H1 (cell line): ENCODE measurements at regions not wholly inside any gene's neighbourhood (a gene's known extent, or its start where the extent isn't known, plus 50 kb on each side); places are given as distances from the start of the nearest gene placed in this dataset.

Experiments used
- CTCF ChIA-PET: fragments of 300-600 bp; sonication (Branson Sonifier 250); formaldehyde crosslinking; loops from one replicate; lab custom pipeline; 2021; ENCODE audit not compliant: partially characterized antibody; lab: Charles Lee
- POLR2A ChIA-PET: fragments of 300-600 bp; sonication (Branson Sonifier 250); formaldehyde crosslinking; loops from one replicate; lab custom pipeline; 2021; ENCODE audit warnings: inconsistent platforms; ENCODE audit not compliant: partially characterized antibody; lab: Charles Lee
- DNase-seq, 2 experiments: peaks; one replicate each; pipeline versions ENCODE4 v3.0.0 to v3.0.0-alpha.2; 2010 to 2022; ENCODE audit warnings: low spot score in 2 of 2, low read depth in 1 of 2, mixed read lengths in 1 of 2
- FAIRE-seq: peaks from 2 replicates; lab custom pipeline; 2011; peaks lifted over from hg19 to GRCh38; lab: Jason Lieb, UNC
- H2AFZ ChIP-seq: 2 replicates; pipeline ENCODE4 v1.8.1; 2012; ENCODE audit warnings: low read length, inconsistent platforms
- H2AK5ac ChIP-seq: 2 replicates; pipeline ENCODE4 v1.6.1; 2013; ENCODE audit warnings: low read depth, low read length
- H2BK120ac ChIP-seq: replicated peaks from 2 replicates; pipeline ENCODE3; 2013; ENCODE audit warnings: low read depth, low read length, inconsistent platforms
- H2BK12ac ChIP-seq: 2 replicates; pipeline ENCODE4 v1.6.1; 2013; ENCODE audit warnings: low read depth, low read length
- H2BK15ac ChIP-seq: 2 replicates; pipeline ENCODE4 v1.6.1; 2013; ENCODE audit warnings: low read length
- H2BK20ac ChIP-seq: 2 replicates; pipeline ENCODE4 v1.6.1; 2013; ENCODE audit warnings: low read length
- H2BK5ac ChIP-seq: 2 replicates; pipeline ENCODE4 v1.6.1; 2013; ENCODE audit warnings: low read depth, low read length
- H3K14ac ChIP-seq: 2 replicates; pipeline ENCODE4 v1.6.1; 2013; ENCODE audit warnings: inconsistent platforms; ENCODE audit not compliant: insufficient read length
- H3K18ac ChIP-seq: 2 replicates; pipeline ENCODE4 v1.6.1; 2013; ENCODE audit warnings: low read length; ENCODE audit errors: extremely low read depth
- H3K23ac ChIP-seq: 2 replicates; pipeline ENCODE4 v1.6.1; 2013; ENCODE audit warnings: inconsistent platforms; ENCODE audit not compliant: insufficient read length
- H3K23me2 ChIP-seq: 2 replicates; pipeline ENCODE4 v1.6.1; 2013; ENCODE audit warnings: low read depth, low read length
- H3K27ac ChIP-seq: 2 replicates; pipeline ENCODE4 v1.6.1; 2011; ENCODE audit warnings: low read depth, low read length, inconsistent platforms
- H3K27me3 ChIP-seq, 4 experiments: replicated peaks in 1 of 4; 1 replicate in 1 of 4; 2 replicates in 3 of 4; pipeline versions ENCODE4 v1.6.1 to v1.8.1; 2011 to 2013; ENCODE audit warnings: low read length in 3 of 4, mild to moderate bottlenecking in 3 of 4, inconsistent platforms in 2 of 4, mixed read lengths in 2 of 4, moderate library complexity in 1 of 4; ENCODE audit not compliant: control insufficient read depth in 3 of 4, insufficient read depth in 3 of 4; ENCODE audit errors: extremely low read depth in 1 of 4
- H3K36me3 ChIP-seq, 4 experiments: 2 replicates each; pipeline versions ENCODE4 v1.6.1 to v1.8.1; 2011 to 2013; ENCODE audit warnings: mild to moderate bottlenecking in 4 of 4, low read length in 3 of 4, moderate library complexity in 2 of 4, control low read depth in 1 of 4, inconsistent platforms in 1 of 4; ENCODE audit not compliant: insufficient read depth in 4 of 4, control insufficient read depth in 2 of 4
- H3K4ac ChIP-seq: replicated peaks from 2 replicates; pipeline ENCODE3; 2013; ENCODE audit warnings: low read length, low read depth, mixed read lengths, inconsistent platforms; ENCODE audit not compliant: insufficient read length
- H3K4me1 ChIP-seq, 4 experiments: replicated peaks in 1 of 4; 1 replicate in 1 of 4; 2 replicates in 3 of 4; pipeline versions ENCODE4 v1.6.1 to v1.8.1; 2011 to 2013; ENCODE audit warnings: low read length in 3 of 4, inconsistent platforms in 2 of 4, mixed read lengths in 1 of 4; ENCODE audit not compliant: insufficient read depth in 4 of 4, control insufficient read depth in 3 of 4
- H3K4me2 ChIP-seq, 2 experiments: 2 replicates each; pipeline versions ENCODE4 v1.6.1 to v1.8.1; 2011 to 2013; ENCODE audit warnings: low read depth in 2 of 2, low read length in 2 of 2, control low read depth in 1 of 2, inconsistent platforms in 1 of 2, mild to moderate bottlenecking in 1 of 2; ENCODE audit not compliant: insufficient read depth in 1 of 2
- H3K4me3 ChIP-seq, 4 experiments: fragments of 200-600, 300-600 bp in 1 of 4; sonication (generic), shearing (Covaris generic), sonication (Bioruptor Twin) in 1 of 4; 2 replicates each; pipeline versions ENCODE4 v1.5.1 to v1.8.1; 2011 to 2016; ENCODE audit warnings: low read length in 4 of 4, low read depth in 3 of 4, control low read depth in 2 of 4, inconsistent platforms in 2 of 4, mild to moderate bottlenecking in 2 of 4, mixed read lengths in 1 of 4, moderate library complexity in 1 of 4; ENCODE audit not compliant: insufficient read depth in 2 of 4; ENCODE audit errors: extremely low read depth in 1 of 4
- H3K56ac ChIP-seq: replicated peaks from 2 replicates; pipeline ENCODE3; 2013; ENCODE audit warnings: low read depth, mild to moderate bottlenecking, mixed read lengths, low read length, inconsistent platforms; ENCODE audit not compliant: insufficient read length
- H3K79me1 ChIP-seq: 2 replicates; pipeline ENCODE4 v1.6.1; 2013; ENCODE audit warnings: low read depth, low read length, control low read depth
- H3K79me2 ChIP-seq, 2 experiments: 2 replicates each; pipeline versions ENCODE4 v1.6.1 to v1.8.1; 2012 to 2013; ENCODE audit warnings: low read length in 2 of 2, mild to moderate bottlenecking in 2 of 2, inconsistent platforms in 1 of 2; ENCODE audit not compliant: insufficient read depth in 2 of 2, control insufficient read depth in 1 of 2
- H3K9ac ChIP-seq, 4 experiments: replicated peaks in 1 of 4; 1 replicate in 1 of 4; 2 replicates in 3 of 4; pipeline versions ENCODE4 v1.6.1 to v1.8.1; 2011 to 2013; ENCODE audit warnings: low read depth in 3 of 4, low read length in 3 of 4, control low read depth in 2 of 4, mild to moderate bottlenecking in 2 of 4, moderate library complexity in 2 of 4, inconsistent platforms in 1 of 4; ENCODE audit errors: extremely low read depth in 1 of 4
- H3K9me3 ChIP-seq, 2 experiments: 2 replicates each; pipeline versions ENCODE4 v1.6.1 to v1.8.1; 2012 to 2013; ENCODE audit warnings: mild to moderate bottlenecking in 2 of 2, moderate library complexity in 2 of 2, control low read depth in 1 of 2, inconsistent platforms in 1 of 2, low read depth in 1 of 2, low read length in 1 of 2, mixed read lengths in 1 of 2; ENCODE audit not compliant: insufficient read depth in 2 of 2
- H4K20me1 ChIP-seq, 2 experiments: replicated peaks in 1 of 2; 2 replicates each; pipeline versions ENCODE3 to v1.8.1; 2011 to 2013; ENCODE audit warnings: inconsistent platforms in 2 of 2, low read length in 2 of 2, mild to moderate bottlenecking in 1 of 2; ENCODE audit not compliant: insufficient read depth in 2 of 2, control insufficient read depth in 1 of 2
- H4K5ac ChIP-seq: 2 replicates; pipeline ENCODE4 v1.6.1; 2013; ENCODE audit warnings: low read length, low read depth, mixed read lengths, inconsistent platforms; ENCODE audit not compliant: insufficient read length
- H4K8ac ChIP-seq: 2 replicates; pipeline ENCODE4 v1.8.0; 2013; ENCODE audit warnings: mild to moderate bottlenecking, moderate library complexity, low read length, inconsistent platforms; ENCODE audit not compliant: insufficient read depth; ENCODE audit errors: extremely low read depth
- H4K91ac ChIP-seq: replicated peaks from 2 replicates; pipeline ENCODE3; 2013; ENCODE audit warnings: low read length, mixed read lengths, inconsistent platforms; ENCODE audit not compliant: insufficient read length
- JUND ChIP-seq: IDR thresholded peaks from 2 replicates; pipeline ENCODE4 v1.6.1; 2011; ENCODE audit warnings: mild to moderate bottlenecking, improper control_type of control experiment, low read length
- KDM5A ChIP-seq: fragments of 200-600 bp; IDR thresholded peaks from 2 replicates; pipeline ENCODE4 v1.7.1; 2012; ENCODE audit warnings: mild to moderate bottlenecking, low read length, inconsistent platforms, mixed read lengths
- WGBS, 2 experiments: shearing (Covaris generic) in 1 of 2; methylation state at CpG; one replicate each; pipeline versions ENCODE4 v1.1.6 to v1.1.7; 2013 to 2015; ENCODE audit warnings: low lambda C conversion rate in 2 of 2, mixed read lengths in 2 of 2, inconsistent platforms in 1 of 2, low coverage in 1 of 2, missing lambda C conversion rate in 1 of 2; ENCODE audit not compliant: insufficient replicate concordance in 2 of 2, insufficient coverage in 1 of 2, insufficient read length in 1 of 2; ENCODE audit errors: extremely low coverage in 1 of 2, missing lambda C conversion rate in 1 of 2; 5-methylcytosine and 5-hydroxymethylcytosine counted together

DNA sequence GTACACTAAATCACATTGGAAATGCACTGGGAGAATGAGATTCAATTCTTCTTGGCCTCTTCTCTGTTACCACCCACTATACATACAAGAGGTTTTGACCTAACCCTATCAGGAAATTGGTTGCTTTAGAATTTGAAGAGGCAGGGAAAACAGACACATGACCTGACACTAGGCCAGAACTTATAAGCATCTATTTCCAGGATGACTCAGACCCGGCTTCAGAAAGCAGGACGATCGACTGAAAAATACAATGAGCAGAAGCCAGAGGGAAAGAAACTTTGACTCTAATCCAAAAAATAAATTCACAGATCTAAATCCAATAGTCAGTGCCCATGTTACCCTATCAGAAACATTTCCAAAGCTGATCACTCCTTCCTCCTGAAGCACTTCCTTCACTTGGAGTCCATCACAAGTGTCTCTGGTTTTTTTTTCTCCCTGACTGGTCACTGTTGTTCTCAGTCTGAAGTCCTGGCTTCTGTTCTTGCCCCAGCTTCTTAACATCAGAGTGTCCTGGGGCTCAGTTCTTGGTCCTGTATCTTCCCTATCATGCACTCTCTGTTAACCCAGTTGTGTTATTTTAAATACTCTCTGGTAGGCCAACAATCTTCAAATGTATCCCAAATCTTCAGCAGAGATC lies 133.6 kb downstream of the P2RY1 start:
- H3K4ac ChIP-seq, result no peak overlapping the region
- H3K56ac ChIP-seq, result no peak overlapping the region
- H3K36me3 ChIP-seq, result no peaks in the 10 kb centered on the region
- no peaks in the 10 kb centered on the region for H3K4me1 ChIP-seq
- H3K23me2 ChIP-seq, result no peaks in the 10 kb centered on the region
- no peak overlapping the region for H4K5ac ChIP-seq
- H4K20me1 ChIP-seq, result no peaks in the 10 kb centered on the region
- H3K79me2 ChIP-seq, result no peaks in the 10 kb centered on the region
- no peaks in the 10 kb centered on the region for H3K27me3 ChIP-seq
- no peak overlapping the region for H3K27ac ChIP-seq
- H3K23ac ChIP-seq, result no peak overlapping the region
- H2BK20ac ChIP-seq, result no peak overlapping the region; the same call in 1 of the 2 replicates
- H2AFZ ChIP-seq, result peak overlapping the region; percentile 49; the same call in 1 of the 2 replicates
- H2BK15ac ChIP-seq, result no peak overlapping the region
- no peak overlapping the region for H4K91ac ChIP-seq
- no peaks in the 10 kb centered on the region for H3K79me1 ChIP-seq
- TF ChIP-seq JUND (no peak), KDM5A (no peak)
- no peak overlapping the region for H3K4me2 ChIP-seq
- ChIA-PET CTCF (interaction anchor here (0.8 kb wide), 1 partner anchor 11 kb away, joined by 3 read pairs; no protein-coding TSS in a partner anchor), POLR2A (no interaction called here)
- DNase-seq (no peak), FAIRE-seq (no peak)
- H3K9me3 ChIP-seq, result peaks cover 0 to 6% of the 10 kb centered on the region in 2 experiments; a peak in 2 of 4 replicates
- peak overlapping the region; percentile 45 for H3K14ac ChIP-seq
- no peak overlapping the region for H2BK5ac ChIP-seq
- no peak overlapping the region for H2AK5ac ChIP-seq
- no peak overlapping the region for H3K18ac ChIP-seq
- H2BK12ac ChIP-seq, result no peak overlapping the region
- 97% methylated on average over 3 of the region's 3 CpGs; no CpG with 5 or more reads in 1 of the 2 experiments for WGBS, 2 experiments
- H3K9ac ChIP-seq, result no peak overlapping the region
- H2BK120ac ChIP-seq, result peak overlapping the region; percentile 13
- H3K4me3 ChIP-seq, result no peak overlapping the region
- H4K8ac ChIP-seq, result no peak overlapping the region
